CD4-positive, alpha-beta T cell (primary cell): ENCODE measurements at regions not wholly inside any gene's neighbourhood (a gene's known extent, or its start where the extent isn't known, plus 50 kb on each side); places are given as distances from the start of the nearest gene placed in this dataset.

Experiments
- ATAC-seq: fragments of 200-7000 bp; cut with Tn5 transposase; one replicate; pipeline ENCODE4 v1.10.0; 2022; ENCODE audit warnings: mild to moderate bottlenecking; ENCODE audit not compliant: poor library complexity
- CTCF ChIA-PET: fragments of 350-600 bp; sonication (Branson Sonifier 250); formaldehyde crosslinking; loops from one replicate; lab custom pipeline; 2021; ENCODE audit warnings: antibody characterized with exemption, inconsistent platforms; lab: Charles Lee
- POLR2A ChIA-PET: fragments of 350-600 bp; sonication (Branson Sonifier 250); formaldehyde crosslinking; loops from one replicate; lab custom pipeline; 2021; ENCODE audit warnings: antibody characterized with exemption, inconsistent platforms; lab: Charles Lee
- DNase-seq, 14 experiments: peaks; one replicate each; pipeline ENCODE4 v3.0.0-alpha.2; 2013 to 2020; ENCODE audit warnings: mixed read lengths in 2 of 14
- H3K27ac ChIP-seq, 2 donors: one replicate each; pipeline versions ENCODE4 v1.5.1 to v1.7.0; 2013; ENCODE audit warnings: low read length in 2 of 2, low read depth in 1 of 2, mild to moderate bottlenecking in 1 of 2
- H3K27me3 ChIP-seq, 2 experiments: 1 replicate in 1 of 2; 2 replicates in 1 of 2; pipeline versions ENCODE4 v1.6.1 to v1.7.0; 2013; ENCODE audit warnings: low read length in 2 of 2, control low read depth in 1 of 2, mild to moderate bottlenecking in 1 of 2, moderate library complexity in 1 of 2; ENCODE audit not compliant: insufficient read depth in 2 of 2, control insufficient read depth in 1 of 2
- H3K36me3 ChIP-seq: one replicate; pipeline ENCODE4 v1.6.1; 2013; ENCODE audit warnings: low read length, control low read depth; ENCODE audit not compliant: insufficient read depth
- H3K4me1 ChIP-seq: one replicate; pipeline ENCODE4 v1.6.1; 2013; ENCODE audit warnings: low read length, control low read depth; ENCODE audit not compliant: insufficient read depth
- H3K4me3 ChIP-seq: one replicate; pipeline ENCODE4 v1.5.1; 2013; ENCODE audit warnings: mild to moderate bottlenecking, low read length, moderate library complexity
- H3K9me3 ChIP-seq, 2 experiments: 1 replicate in 1 of 2; 2 replicates in 1 of 2; pipeline versions ENCODE4 v1.6.1 to v1.7.0; 2013; ENCODE audit warnings: low read length in 2 of 2, mild to moderate bottlenecking in 2 of 2, control low read depth in 1 of 2, moderate library complexity in 1 of 2; ENCODE audit not compliant: control insufficient read depth in 1 of 2, insufficient read depth in 1 of 2
- H3K27ac Mint-ChIP-seq: one replicate; pipeline ENCODE4 v1.8.0; 2020; ENCODE audit warnings: mixed read lengths
- H3K27me3 Mint-ChIP-seq: one replicate; pipeline ENCODE4 v1.8.0; 2021; ENCODE audit warnings: mixed read lengths
- H3K36me3 Mint-ChIP-seq: one replicate; pipeline ENCODE4 v1.8.0; 2021; ENCODE audit warnings: low read depth, mixed read lengths
- H3K4me1 Mint-ChIP-seq: one replicate; pipeline ENCODE4 v1.8.0; 2021; ENCODE audit warnings: low read depth, mixed read lengths
- H3K4me3 Mint-ChIP-seq: one replicate; pipeline ENCODE4 v1.8.0; 2020; ENCODE audit warnings: mild to moderate bottlenecking, mixed read lengths
- H3K9me3 Mint-ChIP-seq: one replicate; pipeline ENCODE4 v1.8.0; 2020; ENCODE audit warnings: mixed read lengths
- CTCF ChIP-seq: fragments of 200-600 bp; IDR thresholded peaks from one replicate; pipeline ENCODE4 v1.8.0; 2022; ENCODE audit warnings: antibody characterized with exemption, mild to moderate bottlenecking
- intact Hi-C, 2 experiments: fragments of 100-400 bp; cut with DNase I in 1 of 2; cut with micrococcal nuclease in 1 of 2; formaldehyde crosslinking; loops; one replicate each; pipeline versions ENCODE4 v1.15.1 to v1.9.0; 2023 to 2025; cut with DNase I, micrococcal nuclease

DNA sequence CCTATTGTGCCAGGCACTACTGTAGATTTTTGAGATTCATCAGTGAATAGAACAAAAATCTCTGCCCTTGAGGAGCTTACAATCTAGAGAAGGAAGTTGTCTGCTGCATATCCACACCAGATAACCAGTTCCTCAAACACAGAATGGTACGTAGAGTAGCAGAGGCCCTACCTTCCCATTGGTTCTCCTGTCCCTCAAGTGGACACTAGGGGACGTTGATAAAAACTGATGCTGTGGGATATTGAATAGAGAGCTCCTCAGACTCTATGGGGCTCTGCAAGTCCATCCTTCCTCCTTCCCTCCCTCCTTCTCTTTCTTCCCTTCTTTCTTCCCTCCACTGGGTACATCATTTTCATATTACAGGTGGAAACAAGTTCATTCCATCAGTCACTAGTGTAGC, 371.3 kb downstream of the PBX1 start:
- no peaks in the 10 kb centered on the region for H3K4me1 ChIP-seq
- ATAC-seq (no peak), DNase-seq (no peak)
- H3K27me3 ChIP-seq, result no peaks in the 10 kb centered on the region
- CTCF ChIA-PET, result no interaction called here
- Mint-ChIP-seq H3K4me1 (no peaks in the 10 kb centered on the region), H3K4me3 (no peak overlapping the region), H3K36me3 (no peaks in the 10 kb centered on the region), H3K27me3 (no peaks in the 10 kb centered on the region), H3K9me3 (no peaks in the 10 kb centered on the region), H3K27ac (no peak overlapping the region)
- no peak overlapping the region for H3K4me3 ChIP-seq
- no peaks in the 10 kb centered on the region for H3K36me3 ChIP-seq
- H3K27ac ChIP-seq, result no peak overlapping the region
- H3K9me3 ChIP-seq, result peaks cover 0 to 4% of the 10 kb centered on the region in 2 experiments
- no peak for TF ChIP-seq CTCF
- POLR2A ChIA-PET, result no interaction called here
- intact Hi-C loops, result no loop called here

DNA sequence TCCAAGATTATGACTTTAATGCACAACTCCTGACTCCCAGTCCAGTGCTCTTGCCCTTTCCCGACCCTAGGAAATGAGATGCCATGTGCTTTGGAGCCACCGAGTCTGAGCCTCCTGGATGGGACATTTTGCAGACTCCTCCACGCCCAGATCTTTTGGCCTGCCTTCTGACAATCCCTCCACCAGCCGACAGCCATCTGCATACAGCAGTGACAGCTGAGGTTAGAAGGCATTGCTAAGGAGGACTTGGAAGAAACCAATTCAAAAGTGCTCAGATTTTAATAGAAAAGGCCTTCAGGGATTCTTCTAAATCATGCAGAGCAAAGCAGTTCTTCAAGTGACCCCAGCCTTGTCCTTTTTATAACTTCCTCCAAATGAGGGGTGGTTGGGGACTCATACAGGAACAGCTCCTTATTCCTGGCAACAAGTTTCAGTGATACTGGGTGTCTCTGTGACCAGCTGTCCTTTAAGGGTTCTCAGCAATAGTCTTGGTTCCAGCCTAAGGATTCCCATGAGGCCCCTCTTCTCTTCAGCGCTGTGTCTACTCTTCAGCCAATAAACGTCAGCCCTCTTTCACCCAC, 369.3 kb downstream of the PBX1 start:
- Mint-ChIP-seq H3K4me1 (no peaks in the 10 kb centered on the region), H3K4me3 (no peak overlapping the region), H3K27me3 (no peaks in the 10 kb centered on the region), H3K9me3 (no peaks in the 10 kb centered on the region), H3K27ac (no peak overlapping the region), H3K36me3 (no peaks in the 10 kb centered on the region)
- Histone ChIP-seq H3K4me3 (no peak overlapping the region), H3K9me3 (peaks cover 0 to 4% of the 10 kb centered on the region in 2 experiments), H3K36me3 (no peaks in the 10 kb centered on the region), H3K4me1 (no peaks in the 10 kb centered on the region), H3K27ac (no peak overlapping the region), H3K27me3 (no peaks in the 10 kb centered on the region)
- intact Hi-C loops, result no loop called here
- ATAC-seq (no peak), DNase-seq (no peak)
- ChIA-PET CTCF (no interaction called here), POLR2A (no interaction called here)
- TF ChIP-seq CTCF, result no peak

DNA sequence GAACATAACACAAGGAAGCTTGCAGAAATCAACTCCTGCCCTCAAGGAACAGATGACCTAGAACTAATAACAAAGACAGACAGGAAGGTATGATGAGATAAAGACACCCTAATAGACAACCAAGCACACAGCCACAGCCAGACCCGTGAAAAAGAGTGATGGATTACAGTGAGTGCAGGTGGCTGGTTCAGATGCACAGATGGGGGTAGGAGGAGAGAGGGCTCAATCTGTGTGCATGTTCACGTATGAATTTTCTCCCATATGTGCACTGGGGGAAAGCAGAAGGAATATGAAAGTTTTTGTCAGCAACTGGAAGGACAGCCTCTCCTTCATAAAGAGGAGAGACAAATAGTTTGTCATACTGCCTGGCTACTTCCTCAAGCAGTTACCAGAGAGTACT, 367.1 kb downstream of the PBX1 start:
- Histone ChIP-seq H3K4me3 (no peak overlapping the region), H3K27me3 (no peaks in the 10 kb centered on the region), H3K4me1 (no peaks in the 10 kb centered on the region), H3K27ac (no peak overlapping the region), H3K36me3 (no peaks in the 10 kb centered on the region), H3K9me3 (peaks cover 0 to 4% of the 10 kb centered on the region in 2 experiments)
- POLR2A ChIA-PET, result no interaction called here
- H3K4me3 Mint-ChIP-seq, result no peak overlapping the region
- CTCF ChIA-PET, result no interaction called here
- DNase-seq (no peak), ATAC-seq (no peak)
- intact Hi-C loops, result no loop called here
- H3K4me1 Mint-ChIP-seq, result no peaks in the 10 kb centered on the region
- no peak overlapping the region for H3K27ac Mint-ChIP-seq
- no peak for TF ChIP-seq CTCF
- no peaks in the 10 kb centered on the region for H3K27me3 Mint-ChIP-seq
- no peaks in the 10 kb centered on the region for H3K9me3 Mint-ChIP-seq
- no peaks in the 10 kb centered on the region for H3K36me3 Mint-ChIP-seq
